EH (cell line): ENCODE measurements at regions not wholly inside any gene's neighbourhood (a gene's known extent, or its start where the extent isn't known, plus 50 kb on each side); places are given as distances from the start of the nearest gene placed in this dataset.
A peak's percentile ranks its signal among the peaks of the same experiment; 100 is the strongest.
"Not testable (repeated sequence)": the region's sequence is repeated elsewhere in the genome, so short reads cannot be mapped to it uniquely, and the experiment has no call there.

ENCODE experiments used
- DNase-seq: peaks from one replicate; pipeline ENCODE4 v3.0.0-alpha.2; 2015; ENCODE audit warnings: low read depth

- not testable (repeated sequence) for DNase-seq
Measured at GRCh38 chr3:39655718-39656117, 153.7 kb upstream of the MYRIP start.

DNA sequence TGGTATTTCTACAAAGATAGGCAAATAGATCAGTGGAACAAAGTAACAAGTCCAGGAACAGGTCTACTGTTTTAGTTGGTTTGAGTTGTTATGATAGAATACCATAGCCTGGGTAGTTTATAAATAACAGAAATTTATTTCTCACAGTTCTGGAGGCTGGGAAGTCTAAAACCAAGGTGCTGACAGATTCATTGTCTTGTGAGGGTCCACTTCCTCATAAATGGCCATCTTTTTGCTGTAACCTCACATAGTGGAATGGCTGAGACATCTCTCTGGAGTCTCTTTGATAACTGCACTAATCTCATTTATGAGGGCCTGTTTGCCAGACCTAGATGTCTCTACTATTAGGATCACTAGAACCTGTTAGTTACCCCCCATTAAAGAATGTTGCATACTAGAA is 152.3 kb upstream of the MYRIP start:
- no peak for DNase-seq

DNA sequence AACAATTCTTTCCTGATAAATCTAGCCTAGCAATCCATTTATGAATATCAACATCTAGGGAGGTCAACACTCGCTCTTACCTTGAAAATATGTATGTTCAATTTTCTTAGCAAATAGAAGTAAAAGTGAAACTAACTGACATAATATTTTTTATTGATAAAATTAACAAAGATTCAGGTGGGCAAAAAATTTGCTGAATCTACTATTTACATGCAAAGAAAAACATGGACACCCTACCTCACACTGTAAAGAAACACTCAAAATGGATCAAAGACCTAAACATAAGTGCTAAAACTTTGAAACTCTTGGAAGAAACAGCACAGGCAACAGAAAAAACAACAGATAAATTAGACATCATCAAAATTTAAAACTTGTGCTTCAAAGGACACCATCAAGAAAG is 151.6 kb upstream of the MYRIP start:
- no peak for DNase-seq

GRCh38 chr3:39664931-39665330 is 144.5 kb upstream of the MYRIP start:
- no peak for DNase-seq

DNA sequence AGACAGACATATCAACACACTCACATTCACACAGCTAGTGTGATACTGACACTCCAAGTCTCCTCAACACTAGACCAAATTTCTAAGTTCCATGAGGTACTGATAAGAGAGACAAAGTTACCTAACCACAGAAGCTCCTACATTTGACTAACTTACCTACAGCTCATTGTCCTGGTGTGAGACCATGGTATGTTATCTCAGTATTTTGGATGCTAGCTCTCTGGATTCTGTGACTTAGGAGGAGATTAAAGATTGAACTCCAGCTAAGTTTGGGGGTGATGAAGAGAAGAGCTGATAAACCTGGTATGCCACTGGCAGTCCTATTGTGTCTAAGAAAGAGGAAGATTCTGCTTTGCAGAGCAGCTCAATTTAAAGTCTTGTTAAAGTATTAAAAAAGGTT is 144.0 kb upstream of the MYRIP start:
- DNase-seq, result no peak

GRCh38 chr3:39668420-39668819 is 141.0 kb upstream of the MYRIP start:
- DNase-seq, result peak; percentile 55

- no peak for DNase-seq
Measured at GRCh38 chr3:39671116-39671515, 138.3 kb upstream of the MYRIP start.

DNA sequence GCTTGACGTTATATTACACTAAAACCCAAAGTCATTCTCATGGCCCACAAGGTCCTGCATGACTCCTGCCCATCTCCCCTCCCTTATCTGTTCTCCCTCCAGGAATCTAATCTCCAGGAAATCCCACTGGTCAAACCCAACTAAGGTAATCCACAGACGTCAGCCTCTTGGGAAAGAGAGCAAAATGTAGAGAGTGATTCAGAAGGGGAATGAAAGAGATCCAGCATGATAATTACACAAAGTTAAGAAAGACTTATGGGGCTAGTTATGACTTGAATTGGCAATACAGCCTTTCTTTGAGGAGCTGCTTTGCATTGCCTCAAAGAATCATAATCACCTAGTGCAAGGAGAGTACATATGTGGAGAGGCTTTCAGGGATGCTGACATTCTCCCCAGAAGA is 137.8 kb upstream of the MYRIP start:
- DNase-seq, result no peak

GRCh38 chr3:39705351-39705900 is 104.0 kb upstream of the MYRIP start:
- DNase-seq, result peak; percentile 34

DNA sequence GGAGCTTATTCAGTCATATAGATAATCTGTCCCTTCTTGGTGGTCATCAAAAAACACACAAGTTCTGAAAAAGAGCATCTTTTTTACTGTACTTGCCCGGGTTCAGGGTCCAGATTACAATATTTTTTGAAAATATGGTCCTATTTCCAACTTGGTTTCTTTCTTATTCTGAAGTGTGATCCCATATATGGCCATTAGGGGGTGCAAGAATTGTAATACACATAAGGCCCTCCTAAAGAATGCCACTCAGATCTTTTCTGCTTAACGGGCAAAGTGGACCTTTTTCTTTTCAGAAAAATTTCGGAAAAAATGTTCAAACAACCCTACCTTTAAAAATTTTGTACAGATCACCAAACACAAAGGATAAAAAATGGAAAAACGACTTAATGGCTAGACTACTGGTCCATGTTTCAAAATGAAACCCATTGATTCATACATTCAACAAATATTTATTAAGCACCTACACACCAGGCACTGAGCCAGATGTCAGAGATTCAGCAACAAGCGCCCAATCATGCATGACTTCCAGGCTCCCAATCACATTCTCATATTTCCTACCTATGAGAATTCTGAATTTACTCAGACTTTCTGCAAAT is 102.0 kb upstream of the MYRIP start:
- DNase-seq, result peak; percentile 54

DNA sequence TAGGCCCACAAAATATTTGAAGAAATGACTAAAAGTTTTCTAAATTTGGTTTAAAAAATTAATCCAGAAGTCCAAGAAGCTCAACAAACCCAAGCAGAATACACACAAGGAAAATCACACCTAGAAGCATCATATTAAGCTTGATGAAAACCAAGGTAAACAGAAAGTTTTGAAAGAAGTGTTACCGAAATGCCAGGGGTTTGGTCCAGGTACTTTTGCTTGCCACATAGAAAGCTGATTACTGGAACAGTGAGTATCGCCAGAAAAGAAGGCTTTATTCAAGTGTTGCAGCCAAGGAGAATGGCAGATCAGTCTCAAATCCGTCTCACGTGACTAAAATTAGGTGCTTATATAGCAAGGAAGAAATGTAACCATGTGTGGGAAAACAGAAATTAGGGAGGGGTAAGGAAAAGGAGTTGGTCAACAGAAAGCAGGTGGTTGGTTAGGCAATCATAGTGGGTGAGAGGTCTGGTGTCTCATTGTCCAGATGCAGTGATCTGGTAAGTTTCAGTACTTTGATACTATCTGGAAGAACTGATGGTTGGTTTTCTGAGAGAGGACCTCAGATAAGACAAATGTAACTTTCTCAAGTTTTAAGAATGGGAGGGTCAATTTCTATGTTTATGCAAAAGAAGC is 96.9 kb upstream of the MYRIP start:
- no peak for DNase-seq

GRCh38 chr3:39713341-39713740 is 96.1 kb upstream of the MYRIP start:
- DNase-seq, result not testable (repeated sequence)

GRCh38 chr3:39716849-39717248 is 92.6 kb upstream of the MYRIP start:
- no peak for DNase-seq

DNA sequence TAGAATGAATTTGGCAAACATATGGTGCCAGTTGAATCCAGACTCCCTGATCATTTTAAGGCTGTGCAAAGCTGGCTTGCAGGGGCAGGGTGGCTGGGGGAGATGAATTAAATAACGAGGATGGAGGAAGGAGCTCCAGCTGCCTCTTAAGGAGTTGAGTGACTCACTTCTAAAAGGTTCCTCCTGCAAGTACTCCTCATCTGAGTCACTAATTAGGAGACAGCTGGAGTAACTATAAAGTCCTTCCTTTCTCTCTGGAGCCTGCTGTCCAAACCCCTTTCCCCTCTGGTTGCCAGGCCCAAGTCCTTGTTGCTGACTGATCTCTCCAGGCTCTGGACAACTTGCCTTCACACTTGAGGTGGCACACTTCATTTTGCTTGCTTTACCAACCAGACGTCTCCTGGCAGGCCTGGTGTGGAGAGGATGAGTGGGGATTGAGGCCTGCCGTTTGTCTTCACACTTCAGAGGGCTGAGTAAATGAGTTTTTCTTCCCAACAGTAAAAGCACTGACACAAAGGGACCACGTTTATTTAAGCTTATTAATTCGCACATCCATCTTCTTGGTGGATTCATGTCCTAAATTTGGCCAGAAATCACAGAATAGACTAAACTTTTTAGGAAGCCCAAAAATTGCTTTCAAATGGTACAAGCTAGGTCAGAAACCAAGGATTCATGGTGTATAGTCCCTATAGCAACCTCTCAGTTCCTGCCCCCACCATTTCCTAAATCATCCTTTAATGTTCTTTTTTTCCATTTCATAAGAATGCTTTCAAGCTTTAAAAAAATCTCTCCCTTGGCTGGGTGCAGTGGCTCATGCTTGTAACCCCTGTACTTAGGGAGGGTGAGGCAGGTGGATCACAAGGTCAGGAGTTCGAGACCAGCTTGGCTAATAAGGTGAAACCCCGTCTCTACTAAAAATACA is 90.5 kb upstream of the MYRIP start:
- peak; percentile 81 for DNase-seq

GRCh38 chr3:39721076-39721475 is 88.3 kb upstream of the MYRIP start:
- DNase-seq, result peak; percentile 22

- no peak for DNase-seq
Measured at GRCh38 chr3:39724233-39724846, 85.1 kb upstream of the MYRIP start.

- DNase-seq, result no peak
Measured at GRCh38 chr3:39725321-39725720, 84.1 kb upstream of the MYRIP start.

DNA sequence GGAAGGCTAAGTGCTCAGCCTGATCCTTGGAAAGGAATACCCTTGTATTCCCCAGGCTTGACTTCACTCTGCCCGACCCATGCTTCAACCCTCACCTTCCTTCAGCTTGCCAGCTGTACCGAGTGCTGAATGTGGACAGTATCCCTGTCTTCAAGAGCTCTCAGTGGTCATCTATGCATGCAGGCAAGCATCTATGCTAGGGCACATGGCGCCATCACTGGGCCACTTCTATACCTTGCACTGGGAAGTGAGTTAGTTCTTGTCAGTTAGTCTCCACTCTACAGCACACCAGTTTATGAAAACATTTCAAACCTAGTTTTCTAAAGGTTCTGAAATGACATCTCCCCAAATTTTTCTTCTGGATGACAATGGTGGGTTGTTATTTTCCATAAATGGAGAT is 82.0 kb upstream of the MYRIP start:
- DNase-seq, result no peak

GRCh38 chr3:39733804-39734203 is 75.6 kb upstream of the MYRIP start:
- no peak for DNase-seq

DNA sequence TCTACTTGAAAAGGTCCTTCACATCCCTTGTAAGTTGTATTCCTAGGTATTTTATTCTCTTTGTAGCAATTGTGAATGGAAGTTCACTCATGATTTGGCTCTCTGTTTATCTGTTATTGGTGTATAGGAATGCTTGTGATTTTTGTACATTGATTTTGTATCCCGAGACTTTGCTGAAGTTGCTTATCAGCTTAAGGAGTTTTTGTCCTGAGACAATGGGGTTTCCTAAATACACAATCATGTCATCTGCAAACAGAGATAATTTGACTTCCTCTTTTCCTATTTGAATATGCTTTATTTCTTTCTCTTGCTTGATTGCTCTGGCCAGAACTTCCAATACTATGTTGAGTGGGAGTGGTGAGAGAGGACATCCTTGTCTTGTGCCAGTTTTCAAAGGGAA is 69.8 kb upstream of the MYRIP start:
- not testable (repeated sequence) for DNase-seq

GRCh38 chr3:39744746-39745145 is 64.7 kb upstream of the MYRIP start:
- no peak for DNase-seq

GRCh38 chr3:39748002-39748401 is 61.4 kb upstream of the MYRIP start:
- DNase-seq, result no peak
